ENCODE measurements at regions not wholly inside any gene's neighbourhood (a gene's known extent, or its start where the extent isn't known, plus 50 kb on each side); places are given as distances from the start of the nearest gene placed in this dataset.
"Not testable (repeated sequence)": the region's sequence is repeated elsewhere in the genome, so short reads cannot be mapped to it uniquely, and the experiment has no call there.

DNA sequence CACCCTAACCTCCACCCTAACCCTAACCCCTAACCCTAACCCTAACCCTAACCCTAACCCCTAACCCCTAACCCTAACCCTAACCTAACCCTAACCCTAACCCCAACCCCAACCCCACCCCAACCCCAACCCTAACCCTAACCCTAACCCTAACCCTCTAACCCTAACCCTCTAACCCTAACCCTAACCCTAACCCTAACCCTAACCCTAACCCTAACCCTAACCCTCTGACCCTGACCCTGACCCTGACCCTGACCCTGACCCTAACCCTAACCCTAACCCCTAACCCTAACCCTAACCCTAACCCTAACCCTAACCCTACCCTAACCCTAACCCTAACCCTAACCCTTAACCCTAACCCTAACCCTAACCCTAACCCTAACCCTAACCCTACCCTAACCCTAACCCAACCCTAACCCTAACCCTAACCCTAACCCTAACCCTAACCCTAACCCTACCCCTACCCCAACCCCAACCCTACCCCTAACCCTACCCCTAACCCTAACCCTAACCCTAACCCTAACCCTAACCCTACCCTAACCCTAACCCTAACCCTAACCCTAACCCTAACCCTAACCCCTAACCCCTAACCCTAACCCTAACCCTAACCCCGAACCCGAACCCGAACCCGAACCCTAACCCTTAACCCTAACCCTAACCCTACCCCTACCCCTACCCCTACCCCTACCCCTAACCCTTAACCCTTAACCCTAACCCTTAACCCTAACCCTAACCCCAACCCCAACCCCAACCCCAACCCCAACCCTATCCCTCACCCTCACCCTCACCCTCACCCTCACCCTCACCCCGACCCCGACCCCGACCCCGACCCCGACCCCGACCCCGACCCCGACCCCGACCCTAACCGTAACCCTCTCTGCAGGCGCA lies 186.2 kb upstream of the CHL1 start:
- not testable (repeated sequence) for ATAC-seq (ENCODE audit: low FRiP score); DNase-seq (ENCODE audit: low spot score)

DNA sequence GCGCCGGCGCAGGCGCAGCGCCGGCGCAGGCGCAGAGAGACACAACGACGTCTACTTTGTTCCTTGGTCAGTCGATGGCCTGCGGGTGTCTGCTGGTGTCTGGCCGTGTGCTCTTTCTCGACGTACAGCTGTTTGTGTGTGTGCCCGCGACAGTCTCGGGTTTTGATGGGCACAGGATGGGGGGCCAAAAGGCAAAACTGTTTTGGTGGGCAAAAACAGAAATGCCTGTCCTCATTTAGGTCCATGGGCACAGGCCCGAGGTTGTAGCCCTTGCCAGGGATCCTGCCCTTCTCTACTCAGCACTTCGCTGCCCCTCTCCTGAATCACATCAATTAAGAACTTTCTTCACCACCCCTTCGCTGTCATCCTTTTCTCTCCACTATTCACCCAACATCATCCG lies 184.8 kb upstream of the CHL1 start:
- TF ChIP-seq, protein P1, sequence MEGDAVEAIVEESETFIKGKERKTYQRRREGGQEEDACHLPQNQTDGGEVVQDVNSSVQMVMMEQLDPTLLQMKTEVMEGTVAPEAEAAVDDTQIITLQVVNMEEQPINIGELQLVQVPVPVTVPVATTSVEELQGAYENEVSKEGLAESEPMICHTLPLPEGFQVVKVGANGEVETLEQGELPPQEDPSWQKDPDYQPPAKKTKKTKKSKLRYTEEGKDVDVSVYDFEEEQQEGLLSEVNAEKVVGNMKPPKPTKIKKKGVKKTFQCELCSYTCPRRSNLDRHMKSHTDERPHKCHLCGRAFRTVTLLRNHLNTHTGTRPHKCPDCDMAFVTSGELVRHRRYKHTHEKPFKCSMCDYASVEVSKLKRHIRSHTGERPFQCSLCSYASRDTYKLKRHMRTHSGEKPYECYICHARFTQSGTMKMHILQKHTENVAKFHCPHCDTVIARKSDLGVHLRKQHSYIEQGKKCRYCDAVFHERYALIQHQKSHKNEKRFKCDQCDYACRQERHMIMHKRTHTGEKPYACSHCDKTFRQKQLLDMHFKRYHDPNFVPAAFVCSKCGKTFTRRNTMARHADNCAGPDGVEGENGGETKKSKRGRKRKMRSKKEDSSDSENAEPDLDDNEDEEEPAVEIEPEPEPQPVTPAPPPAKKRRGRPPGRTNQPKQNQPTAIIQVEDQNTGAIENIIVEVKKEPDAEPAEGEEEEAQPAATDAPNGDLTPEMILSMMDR (IDR thresholded peaks at IDR 0.05): no peak

GRCh38 chr3:14652-15051 lies 181.9 kb upstream of the CHL1 start:
- TF ChIP-seq, protein P1 (IDR thresholded peaks at IDR 0.05): no peak
- ATAC-seq (ENCODE audit: low FRiP score) (peak; percentile 68), DNase-seq (ENCODE audit: low spot score) (no peak)

More for the DNA sequence above, 184.8 kb upstream of the CHL1 start:
- ATAC-seq (ENCODE audit: low FRiP score): no peak
- no peak for DNase-seq (ENCODE audit: low spot score)

- TF ChIP-seq, protein P1 (IDR thresholded peaks at IDR 0.05): no peak
- no peak for DNase-seq (ENCODE audit: low spot score)
- no peak for ATAC-seq (ENCODE audit: low FRiP score)
These were observed 180.2 kb upstream of the CHL1 start for GRCh38 chr3:16366-16765.

DNA sequence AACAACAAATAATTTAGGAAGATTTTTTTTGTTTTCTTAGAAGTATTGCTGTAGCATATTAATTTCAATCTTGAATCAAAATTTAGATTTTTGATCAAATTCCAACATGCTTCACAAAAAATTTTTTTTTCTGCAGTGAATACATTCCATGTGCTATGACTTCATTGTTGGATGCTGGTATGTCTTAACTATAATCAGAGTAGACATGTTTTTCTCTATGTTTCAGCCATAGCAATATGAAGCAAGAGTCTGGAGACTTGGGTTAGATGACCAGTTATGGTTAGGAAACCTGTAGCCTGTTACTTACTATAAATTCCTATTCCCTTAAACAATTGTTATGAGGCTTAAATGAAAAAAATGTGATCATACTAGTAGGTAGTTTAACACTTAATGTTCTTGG lies 176.1 kb upstream of the CHL1 start:
- ATAC-seq (ENCODE audit: low FRiP score) (no peak), DNase-seq (ENCODE audit: low spot score) (no peak)
- TF ChIP-seq, protein P1 (IDR thresholded peaks at IDR 0.05): no peak

GRCh38 chr3:24006-24405 lies 172.6 kb upstream of the CHL1 start:
- no peak for ATAC-seq (ENCODE audit: low FRiP score)
- TF ChIP-seq, protein P1 (IDR thresholded peaks at IDR 0.05): no peak
- no peak for DNase-seq (ENCODE audit: low spot score)

DNA sequence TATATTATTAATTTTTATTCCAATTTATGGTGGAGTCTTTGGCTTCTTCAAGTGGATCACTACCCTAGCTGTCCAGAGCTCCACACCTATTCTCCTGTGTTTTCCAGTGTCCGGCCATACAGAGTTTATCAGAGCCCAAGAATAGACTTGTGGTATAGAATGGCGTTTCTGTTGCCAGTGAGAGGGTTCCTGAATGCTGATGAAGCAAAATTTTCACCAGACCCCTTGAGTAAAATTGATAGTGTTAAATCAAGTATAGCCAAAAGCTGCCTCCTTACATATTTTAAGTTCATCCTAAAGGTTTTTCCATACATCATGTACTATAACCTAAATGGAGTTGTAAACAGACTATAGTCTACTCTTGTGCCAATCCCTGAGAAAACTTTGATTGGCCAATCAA lies 171.5 kb upstream of the CHL1 start:
- ATAC-seq (ENCODE audit: low FRiP score): no peak

GRCh38 chr3:35985-36384 lies 160.6 kb upstream of the CHL1 start:
- DNase-seq (ENCODE audit: low spot score); ATAC-seq (ENCODE audit: low FRiP score): not testable (repeated sequence)

More for the DNA sequence above, 171.5 kb upstream of the CHL1 start:
- TF ChIP-seq, protein P1 (IDR thresholded peaks at IDR 0.05): no peak
- no peak for DNase-seq (ENCODE audit: low spot score)

DNA sequence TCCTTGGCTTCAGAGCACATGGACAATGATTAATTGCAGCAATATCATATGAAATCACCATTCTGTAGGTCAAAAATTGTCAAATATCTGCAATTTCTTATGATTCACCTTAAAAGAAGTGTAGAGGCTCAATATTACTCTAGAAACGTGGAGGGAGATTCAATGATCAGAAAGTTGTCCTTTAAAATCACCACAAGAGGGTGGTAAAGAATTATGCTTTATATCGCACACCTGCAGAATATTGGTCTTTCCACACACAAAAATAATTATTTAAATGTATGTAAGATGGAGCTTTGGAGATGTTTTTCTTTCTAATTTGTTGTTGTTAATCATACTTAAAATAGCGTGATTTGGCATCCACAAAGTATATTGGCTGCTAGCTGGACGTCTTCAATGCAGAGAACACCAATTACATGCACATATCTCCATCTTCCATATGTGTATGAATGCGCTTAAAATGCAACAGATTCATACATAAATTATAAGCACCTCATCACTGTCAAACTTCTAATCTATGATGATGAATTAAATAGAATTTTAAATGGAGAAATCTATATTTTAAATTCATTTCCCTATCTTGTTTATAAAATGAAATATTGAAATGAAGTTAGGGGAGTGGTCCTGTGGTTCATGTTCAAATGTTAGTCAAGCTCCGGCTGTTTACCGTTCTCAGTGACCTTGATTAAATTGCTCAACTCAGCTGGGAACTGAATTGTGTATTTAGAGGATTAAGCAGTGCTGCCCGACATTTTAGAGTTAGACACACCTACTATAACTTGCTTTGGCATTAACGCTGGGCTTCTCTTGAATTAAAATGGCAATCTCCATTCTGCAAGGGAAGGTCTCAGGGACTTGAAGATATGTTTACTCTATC lies 153.5 kb upstream of the CHL1 start:
- not testable (repeated sequence) for ATAC-seq (ENCODE audit: low FRiP score); DNase-seq (ENCODE audit: low spot score)

All from omental fat pad (tissue), 3 donors.